ENCODE measurements at regions not wholly inside any gene's neighbourhood (a gene's known extent, or its start where the extent isn't known, plus 50 kb on each side); places are given as distances from the start of the nearest gene placed in this dataset.

- H3K4me1 ChIP-seq = no peaks in the 10 kb centered on the region
- H3K27me3 ChIP-seq = no peaks in the 10 kb centered on the region
- TF ChIP-seq POLR2A (IDR thresholded peaks at IDR 0.05; ENCODE audit: low read depth) (no peak), POLR2AphosphoS5 (IDR thresholded peaks at IDR 0.05) (no peak), EP300 (IDR thresholded peaks at IDR 0.05) (no peak), CTCF (IDR thresholded peaks at IDR 0.05) (no peak)
- no peaks in the 10 kb centered on the region for H3K36me3 ChIP-seq
- WGBS = 88% methylated on average over 20 of the region's 20 CpGs
- no peak overlapping the region for H3K4me3 ChIP-seq
- no peak overlapping the region for H3K27ac ChIP-seq (replicated peaks in 1 of 4)
- intact Hi-C loops (cut with DNase I) = no loop called here
- no peak for DNase-seq (ENCODE audit: extremely low spot score)
- peaks cover 0 to 14% (median 4%) of the 10 kb centered on the region in 4 donors for H3K9me3 ChIP-seq
These were observed 154.0 kb downstream of the SEC14L1 start for GRCh38 chr17:77294761-77295160.

GRCh38 chr17:77295241-77295853 lies 154.6 kb downstream of the SEC14L1 start:
- WGBS = 80% methylated on average over 7 of the region's 12 CpGs
- intact Hi-C loops (cut with DNase I) = no loop called here

GRCh38 chr17:77296769-77297409 lies 156.1 kb downstream of the SEC14L1 start:
- peaks cover 0 to 14% (median 4%) of the 10 kb centered on the region in 4 donors for H3K9me3 ChIP-seq
- intact Hi-C loops (cut with DNase I) = no loop called here
- H3K27me3 ChIP-seq = no peaks in the 10 kb centered on the region
- H3K36me3 ChIP-seq = no peaks in the 10 kb centered on the region
- no peak for DNase-seq (ENCODE audit: extremely low spot score)
- TF ChIP-seq POLR2AphosphoS5 (IDR thresholded peaks at IDR 0.05) (no peak), CTCF (IDR thresholded peaks at IDR 0.05) (no peak), EP300 (IDR thresholded peaks at IDR 0.05) (no peak), POLR2A (IDR thresholded peaks at IDR 0.05; ENCODE audit: low read depth) (no peak)
- WGBS = 92% methylated on average over 6 of the region's 6 CpGs
- no peak overlapping the region for H3K27ac ChIP-seq (replicated peaks in 1 of 4)
- H3K4me1 ChIP-seq = no peaks in the 10 kb centered on the region
- no peak overlapping the region for H3K4me3 ChIP-seq

More at GRCh38 chr17:77295241-77295853, 154.6 kb downstream of the SEC14L1 start:
- Histone ChIP-seq H3K36me3 (no peaks in the 10 kb centered on the region), H3K27me3 (no peaks in the 10 kb centered on the region), H3K9me3 (peaks cover 0 to 14% (median 4%) of the 10 kb centered on the region in 4 donors), H3K4me1 (no peaks in the 10 kb centered on the region), H3K27ac (replicated peaks in 1 of 4) (no peak overlapping the region), H3K4me3 (no peak overlapping the region)
- TF ChIP-seq POLR2A (IDR thresholded peaks at IDR 0.05; ENCODE audit: low read depth) = no peak
- no peak for DNase-seq (ENCODE audit: extremely low spot score)

- TF ChIP-seq POLR2AphosphoS5 (IDR thresholded peaks at IDR 0.05) = no peak
- TF ChIP-seq CTCF (IDR thresholded peaks at IDR 0.05) = no peak
- H3K9me3 ChIP-seq = peaks cover 0 to 14% (median 4%) of the 10 kb centered on the region in 4 donors
- no peak overlapping the region for H3K27ac ChIP-seq (replicated peaks in 1 of 4)
- no peak for DNase-seq (ENCODE audit: extremely low spot score)
- intact Hi-C loops (cut with DNase I) = no loop called here
- H3K27me3 ChIP-seq = no peaks in the 10 kb centered on the region
- 92% methylated on average over 7 of the region's 8 CpGs for WGBS
- no peak overlapping the region for H3K4me3 ChIP-seq
- H3K36me3 ChIP-seq = no peaks in the 10 kb centered on the region
- no peaks in the 10 kb centered on the region for H3K4me1 ChIP-seq
These were observed 157.2 kb downstream of the SEC14L1 start for GRCh38 chr17:77297693-77298666.

- no peak for TF ChIP-seq POLR2AphosphoS5 (IDR thresholded peaks at IDR 0.05)
- no peak for TF ChIP-seq POLR2A (IDR thresholded peaks at IDR 0.05; ENCODE audit: low read depth)
- no peak for TF ChIP-seq EP300 (IDR thresholded peaks at IDR 0.05)
- TF ChIP-seq CTCF (IDR thresholded peaks at IDR 0.05) = no peak
- no peak for DNase-seq (ENCODE audit: extremely low spot score)
- Histone ChIP-seq H3K36me3 (no peaks in the 10 kb centered on the region), H3K4me3 (no peak overlapping the region), H3K27me3 (no peaks in the 10 kb centered on the region), H3K4me1 (no peaks in the 10 kb centered on the region), H3K27ac (replicated peaks in 1 of 4) (no peak overlapping the region), H3K9me3 (peaks cover 0 to 14% (median 4%) of the 10 kb centered on the region in 4 donors)
- 98% methylated on average over 5 of the region's 5 CpGs for WGBS
- intact Hi-C loops (cut with DNase I) = no loop called here
These were observed 158.0 kb downstream of the SEC14L1 start for GRCh38 chr17:77298811-77299210.
